DND-41 (cell line): ENCODE measurements at regions not wholly inside any gene's neighbourhood (a gene's known extent, or its start where the extent isn't known, plus 50 kb on each side); places are given as distances from the start of the nearest gene placed in this dataset.

Experiments
- CTCF ChIP-seq: IDR thresholded peaks from 2 replicates; pipeline ENCODE4 v1.5.1; 2012; ENCODE audit warnings: borderline replicate concordance, low read length, moderate library complexity, mild to moderate bottlenecking; ENCODE audit not compliant: poor library complexity, severe bottlenecking; ENCODE audit errors: extremely low read depth
- EZH2 ChIP-seq: IDR thresholded peaks from 3 replicates; pipeline ENCODE4 v1.6.1; 2012; ENCODE audit warnings: borderline replicate concordance, low read depth, mild to moderate bottlenecking, moderate library complexity, low read length, inconsistent platforms; ENCODE audit not compliant: severe bottlenecking

GRCh38 chr10:78360284-78360683, 326.6 kb downstream of the RPS24 start:
- TF ChIP-seq CTCF (no peak), EZH2 (no peak)
